ENCODE measurements at regions not wholly inside any gene's neighbourhood (a gene's known extent, or its start where the extent isn't known, plus 50 kb on each side); places are given as distances from the start of the nearest gene placed in this dataset.

- TF ChIP-seq POLR2A (IDR thresholded peaks at IDR 0.05) = no peak
- no peak for TF ChIP-seq CTCF (IDR thresholded peaks at IDR 0.05)
Measured at GRCh38 chr6:144696610-144697368, 411.7 kb downstream of the UTRN start.
